ENCODE measurements at regions not wholly inside any gene's neighbourhood (a gene's known extent, or its start where the extent isn't known, plus 50 kb on each side); places are given as distances from the start of the nearest gene placed in this dataset.
"Not testable (repeated sequence)": the region's sequence is repeated elsewhere in the genome, so short reads cannot be mapped to it uniquely, and the experiment has no call there.

- Histone ChIP-seq H3K27ac (ENCODE audit: insufficient read depth, low read length, poor library complexity, severe bottlenecking) (no peak overlapping the region), H3K4me1 (ENCODE audit: control insufficient read depth, insufficient read depth, low read length, poor library complexity, severe bottlenecking) (no peaks in the 10 kb centered on the region), H3K4me3 (ENCODE audit: low read depth, low read length) (no peak overlapping the region), H3K36me3 (ENCODE audit: control insufficient read depth, insufficient read depth, low read length) (no peaks in the 10 kb centered on the region), H3K27me3 (ENCODE audit: control insufficient read depth, insufficient read depth, low read length) (no peaks in the 10 kb centered on the region), H3K9me3 (ENCODE audit: control insufficient read depth in 2 of 2, low read length in 2 of 2) (peaks cover 4 to 9% of the 10 kb centered on the region in 2 experiments)
- ATAC-seq (ENCODE audit: low read depth in 2 of 2) (no peak), DNase-seq (no peak)
- Mint-ChIP-seq H3K4me3 (no peak overlapping the region), H3K27ac (no peak overlapping the region), H3K27me3 (no peaks in the 10 kb centered on the region), H3K9me3 (peaks cover 0 to 18% (median 5%) of the 10 kb centered on the region in 7 donors), H3K36me3 (no peaks in the 10 kb centered on the region), H3K4me1 (no peaks in the 10 kb centered on the region)
These were observed 715.8 kb upstream of the SOX11 start for GRCh38 chr2:4976407-4976806.

GRCh38 chr2:4979111-4979510 is 713.1 kb upstream of the SOX11 start:
- no peaks in the 10 kb centered on the region for H3K27me3 Mint-ChIP-seq
- Histone ChIP-seq H3K36me3 (ENCODE audit: control insufficient read depth, insufficient read depth, low read length) (no peaks in the 10 kb centered on the region), H3K4me1 (ENCODE audit: control insufficient read depth, insufficient read depth, low read length, poor library complexity, severe bottlenecking) (no peaks in the 10 kb centered on the region), H3K27me3 (ENCODE audit: control insufficient read depth, insufficient read depth, low read length) (no peaks in the 10 kb centered on the region), H3K9me3 (ENCODE audit: control insufficient read depth in 2 of 2, low read length in 2 of 2) (peaks cover 4 to 9% of the 10 kb centered on the region in 2 experiments), H3K27ac (ENCODE audit: insufficient read depth, low read length, poor library complexity, severe bottlenecking) (no peak overlapping the region), H3K4me3 (ENCODE audit: low read depth, low read length) (no peak overlapping the region)
- no peak for DNase-seq
- H3K9me3 Mint-ChIP-seq, result peaks cover 0 to 18% (median 6%) of the 10 kb centered on the region in 7 donors
- no peaks in the 10 kb centered on the region for H3K36me3 Mint-ChIP-seq
- no peaks in the 10 kb centered on the region for H3K4me1 Mint-ChIP-seq
- no peak overlapping the region for H3K27ac Mint-ChIP-seq
- ATAC-seq (ENCODE audit: low read depth in 2 of 2), result no peak
- H3K4me3 Mint-ChIP-seq, result no peak overlapping the region

- H3K4me3 Mint-ChIP-seq, result no peak overlapping the region
- no peak overlapping the region for H3K4me3 ChIP-seq (ENCODE audit: low read depth, low read length)
- DNase-seq (no peak), ATAC-seq (ENCODE audit: low read depth in 2 of 2) (no peak)
- H3K27ac ChIP-seq (ENCODE audit: insufficient read depth, low read length, poor library complexity, severe bottlenecking), result no peak overlapping the region
- no peaks in the 10 kb centered on the region for H3K4me1 ChIP-seq (ENCODE audit: control insufficient read depth, insufficient read depth, low read length, poor library complexity, severe bottlenecking)
- no peaks in the 10 kb centered on the region for H3K36me3 ChIP-seq (ENCODE audit: control insufficient read depth, insufficient read depth, low read length)
- peaks cover 0 to 19% (median 7%) of the 10 kb centered on the region in 7 donors for H3K9me3 Mint-ChIP-seq
- H3K27ac Mint-ChIP-seq, result no peak overlapping the region
- H3K9me3 ChIP-seq (ENCODE audit: control insufficient read depth in 2 of 2, low read length in 2 of 2), result peaks cover 4 to 9% of the 10 kb centered on the region in 2 experiments
- H3K36me3 Mint-ChIP-seq, result no peaks in the 10 kb centered on the region
- no peaks in the 10 kb centered on the region for H3K27me3 ChIP-seq (ENCODE audit: control insufficient read depth, insufficient read depth, low read length)
- no peaks in the 10 kb centered on the region for H3K4me1 Mint-ChIP-seq
- H3K27me3 Mint-ChIP-seq, result no peaks in the 10 kb centered on the region
These were observed 711.2 kb upstream of the SOX11 start for GRCh38 chr2:4980995-4981394.

- Mint-ChIP-seq H3K36me3 (no peaks in the 10 kb centered on the region), H3K27ac (no peak overlapping the region), H3K4me1 (no peaks in the 10 kb centered on the region), H3K27me3 (no peaks in the 10 kb centered on the region), H3K9me3 (peaks cover 3 to 18% (median 7%) of the 10 kb centered on the region in 7 donors), H3K4me3 (no peak overlapping the region)
- ATAC-seq (ENCODE audit: low read depth in 2 of 2) (no peak), DNase-seq (no peak)
- Histone ChIP-seq H3K4me3 (ENCODE audit: low read depth, low read length) (no peak overlapping the region), H3K36me3 (ENCODE audit: control insufficient read depth, insufficient read depth, low read length) (no peaks in the 10 kb centered on the region), H3K9me3 (ENCODE audit: control insufficient read depth in 2 of 2, low read length in 2 of 2) (peaks cover 4 to 9% of the 10 kb centered on the region in 2 experiments), H3K27ac (ENCODE audit: insufficient read depth, low read length, poor library complexity, severe bottlenecking) (no peak overlapping the region), H3K27me3 (ENCODE audit: control insufficient read depth, insufficient read depth, low read length) (no peaks in the 10 kb centered on the region), H3K4me1 (ENCODE audit: control insufficient read depth, insufficient read depth, low read length, poor library complexity, severe bottlenecking) (no peaks in the 10 kb centered on the region)
These were observed 710.3 kb upstream of the SOX11 start for GRCh38 chr2:4981802-4982409.

GRCh38 chr2:4988444-4988843 is 703.7 kb upstream of the SOX11 start:
- not testable (repeated sequence) for H3K27ac Mint-ChIP-seq; DNase-seq; H3K27me3 ChIP-seq (ENCODE audit: control insufficient read depth, insufficient read depth, low read length); H3K4me1 Mint-ChIP-seq; H3K36me3 ChIP-seq (ENCODE audit: control insufficient read depth, insufficient read depth, low read length); ATAC-seq (ENCODE audit: low read depth in 2 of 2); H3K4me1 ChIP-seq (ENCODE audit: control insufficient read depth, insufficient read depth, low read length, poor library complexity, severe bottlenecking); H3K27ac ChIP-seq (ENCODE audit: insufficient read depth, low read length, poor library complexity, severe bottlenecking); H3K36me3 Mint-ChIP-seq; H3K4me3 Mint-ChIP-seq; H3K27me3 Mint-ChIP-seq; H3K9me3 ChIP-seq (ENCODE audit: control insufficient read depth in 2 of 2, low read length in 2 of 2); H3K4me3 ChIP-seq (ENCODE audit: low read depth, low read length)
- H3K9me3 Mint-ChIP-seq, result peaks cover 0 to 14% (median 6%) of the 10 kb centered on the region in 7 donors

GRCh38 chr2:4992226-4992625 is 700.0 kb upstream of the SOX11 start:
- Histone ChIP-seq H3K36me3 (ENCODE audit: control insufficient read depth, insufficient read depth, low read length) (no peaks in the 10 kb centered on the region), H3K27me3 (ENCODE audit: control insufficient read depth, insufficient read depth, low read length) (no peaks in the 10 kb centered on the region), H3K27ac (ENCODE audit: insufficient read depth, low read length, poor library complexity, severe bottlenecking) (no peak overlapping the region), H3K9me3 (ENCODE audit: control insufficient read depth in 2 of 2, low read length in 2 of 2) (no peaks in the 10 kb centered on the region), H3K4me3 (ENCODE audit: low read depth, low read length) (no peak overlapping the region), H3K4me1 (ENCODE audit: control insufficient read depth, insufficient read depth, low read length, poor library complexity, severe bottlenecking) (no peaks in the 10 kb centered on the region)
- no peaks in the 10 kb centered on the region for H3K4me1 Mint-ChIP-seq
- H3K9me3 Mint-ChIP-seq, result peaks cover 0 to 13% (median 6%) of the 10 kb centered on the region in 7 donors
- H3K36me3 Mint-ChIP-seq, result no peaks in the 10 kb centered on the region
- no peak overlapping the region for H3K4me3 Mint-ChIP-seq
- H3K27ac Mint-ChIP-seq, result no peak overlapping the region
- DNase-seq (no peak), ATAC-seq (ENCODE audit: low read depth in 2 of 2) (no peak)
- no peaks in the 10 kb centered on the region for H3K27me3 Mint-ChIP-seq

- ATAC-seq (ENCODE audit: low read depth in 2 of 2) (no peak), DNase-seq (no peak)
- H3K9me3 Mint-ChIP-seq, result peaks cover 4 to 13% (median 10%) of the 10 kb centered on the region in 7 donors
- no peak overlapping the region for H3K4me3 Mint-ChIP-seq
- Histone ChIP-seq H3K27ac (ENCODE audit: insufficient read depth, low read length, poor library complexity, severe bottlenecking) (no peak overlapping the region), H3K4me3 (ENCODE audit: low read depth, low read length) (no peak overlapping the region), H3K36me3 (ENCODE audit: control insufficient read depth, insufficient read depth, low read length) (no peaks in the 10 kb centered on the region), H3K27me3 (ENCODE audit: control insufficient read depth, insufficient read depth, low read length) (no peaks in the 10 kb centered on the region), H3K4me1 (ENCODE audit: control insufficient read depth, insufficient read depth, low read length, poor library complexity, severe bottlenecking) (no peaks in the 10 kb centered on the region), H3K9me3 (ENCODE audit: control insufficient read depth in 2 of 2, low read length in 2 of 2) (no peaks in the 10 kb centered on the region)
- no peaks in the 10 kb centered on the region for H3K36me3 Mint-ChIP-seq
- no peak overlapping the region for H3K27ac Mint-ChIP-seq
- H3K27me3 Mint-ChIP-seq, result no peaks in the 10 kb centered on the region
- H3K4me1 Mint-ChIP-seq, result no peaks in the 10 kb centered on the region
These were observed 696.7 kb upstream of the SOX11 start for GRCh38 chr2:4995466-4995865.

- Mint-ChIP-seq H3K4me1 (no peaks in the 10 kb centered on the region), H3K4me3 (no peak overlapping the region), H3K36me3 (no peaks in the 10 kb centered on the region), H3K27me3 (no peaks in the 10 kb centered on the region), H3K27ac (no peak overlapping the region), H3K9me3 (peaks cover 1 to 28% (median 17%) of the 10 kb centered on the region in 7 donors)
- Histone ChIP-seq H3K9me3 (ENCODE audit: control insufficient read depth in 2 of 2, low read length in 2 of 2) (peaks cover 0 to 4% of the 10 kb centered on the region in 2 experiments), H3K36me3 (ENCODE audit: control insufficient read depth, insufficient read depth, low read length) (no peaks in the 10 kb centered on the region), H3K4me3 (ENCODE audit: low read depth, low read length) (no peak overlapping the region), H3K27ac (ENCODE audit: insufficient read depth, low read length, poor library complexity, severe bottlenecking) (no peak overlapping the region), H3K4me1 (ENCODE audit: control insufficient read depth, insufficient read depth, low read length, poor library complexity, severe bottlenecking) (no peaks in the 10 kb centered on the region), H3K27me3 (ENCODE audit: control insufficient read depth, insufficient read depth, low read length) (no peaks in the 10 kb centered on the region)
- no peak for DNase-seq
- ATAC-seq (ENCODE audit: low read depth in 2 of 2), result no peak
These were observed 684.6 kb upstream of the SOX11 start for GRCh38 chr2:5007596-5007995.

Measured in CD4-positive, CD25-positive, alpha-beta regulatory T cell (primary cell).